ENCODE measurements at regions not wholly inside any gene's neighbourhood (a gene's known extent, or its start where the extent isn't known, plus 50 kb on each side); places are given as distances from the start of the nearest gene placed in this dataset.

DNA sequence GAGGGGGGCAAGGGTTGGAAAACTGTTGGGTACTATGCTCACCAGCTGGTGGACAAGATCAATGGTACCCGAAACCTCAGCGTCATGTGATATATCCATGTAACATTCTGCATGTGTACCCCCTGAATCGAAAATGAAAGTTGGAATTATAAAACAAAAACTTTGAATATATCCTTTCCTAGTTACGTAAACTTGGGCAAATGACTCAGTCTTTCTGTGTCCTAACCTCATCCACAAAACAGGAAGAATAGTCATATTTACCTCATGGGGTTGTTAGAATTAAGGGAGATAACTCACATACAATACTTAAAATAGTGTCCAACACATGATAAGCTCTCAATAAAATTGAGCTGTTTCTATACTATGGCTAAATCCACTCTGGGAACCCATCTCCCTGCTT, 620.1 kb upstream of the KIRREL3 start:
- TF ChIP-seq, protein P1, sequence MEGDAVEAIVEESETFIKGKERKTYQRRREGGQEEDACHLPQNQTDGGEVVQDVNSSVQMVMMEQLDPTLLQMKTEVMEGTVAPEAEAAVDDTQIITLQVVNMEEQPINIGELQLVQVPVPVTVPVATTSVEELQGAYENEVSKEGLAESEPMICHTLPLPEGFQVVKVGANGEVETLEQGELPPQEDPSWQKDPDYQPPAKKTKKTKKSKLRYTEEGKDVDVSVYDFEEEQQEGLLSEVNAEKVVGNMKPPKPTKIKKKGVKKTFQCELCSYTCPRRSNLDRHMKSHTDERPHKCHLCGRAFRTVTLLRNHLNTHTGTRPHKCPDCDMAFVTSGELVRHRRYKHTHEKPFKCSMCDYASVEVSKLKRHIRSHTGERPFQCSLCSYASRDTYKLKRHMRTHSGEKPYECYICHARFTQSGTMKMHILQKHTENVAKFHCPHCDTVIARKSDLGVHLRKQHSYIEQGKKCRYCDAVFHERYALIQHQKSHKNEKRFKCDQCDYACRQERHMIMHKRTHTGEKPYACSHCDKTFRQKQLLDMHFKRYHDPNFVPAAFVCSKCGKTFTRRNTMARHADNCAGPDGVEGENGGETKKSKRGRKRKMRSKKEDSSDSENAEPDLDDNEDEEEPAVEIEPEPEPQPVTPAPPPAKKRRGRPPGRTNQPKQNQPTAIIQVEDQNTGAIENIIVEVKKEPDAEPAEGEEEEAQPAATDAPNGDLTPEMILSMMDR (conservative IDR thresholded peaks at IDR 0.05 in 1 of 2, IDR thresholded peaks at IDR 0.05 in 1 of 2; ENCODE audit: extremely low read depth in 1 of 2, insufficient read depth in 1 of 2, low read depth in 1 of 2, low read length in 2 of 2), result no peak
- no peak for TF ChIP-seq EZH2 (IDR thresholded peaks at IDR 0.05; ENCODE audit: borderline replicate concordance, low read length)
